IMR-90 (cell line): ENCODE measurements at regions not wholly inside any gene's neighbourhood (a gene's known extent, or its start where the extent isn't known, plus 50 kb on each side); places are given as distances from the start of the nearest gene placed in this dataset.

Experiments used
- ATAC-seq: fragments of 200-7000 bp; cut with Tn5 transposase; 2 replicates; pipeline ENCODE4 v1.9.1; 2020; ENCODE audit warnings: low read depth, mild to moderate bottlenecking, moderate library complexity
- BruUV-seq: library from RNA; stranded (reverse); fragments of 400-500 nt; replicated peaks from 2 replicates; lab custom pipeline; 2021; lab: Mats Ljungman, UMichigan
- CTCF ChIA-PET: fragments of 300-600 bp; formaldehyde crosslinking; extraction: SDS; loops from one replicate; lab custom pipeline; 2021; ENCODE audit warnings: antibody characterized with exemption; lab: Yijun Ruan, JAX
- POLR2A ChIA-PET: fragments of 300-600 bp; sonication (Branson Sonifier 250); formaldehyde crosslinking; loops from one replicate; lab custom pipeline; 2022; ENCODE audit warnings: antibody characterized with exemption; ENCODE audit not compliant: unreplicated experiment; lab: Charles Lee
- DNase-seq: peaks from one replicate; pipeline ENCODE4 v3.0.0; 2013
- H2AFZ ChIP-seq: replicated peaks from 2 replicates; pipeline ENCODE3; 2013; ENCODE audit warnings: low read length, mild to moderate bottlenecking; ENCODE audit not compliant: poor library complexity
- H2AK5ac ChIP-seq: 2 replicates; pipeline ENCODE4 v1.6.1; 2013; ENCODE audit warnings: low read depth, low read length, inconsistent platforms
- H2AK9ac ChIP-seq: replicated peaks from 2 replicates; pipeline ENCODE3; 2013; ENCODE audit warnings: mild to moderate bottlenecking, low read depth, low read length, moderate library complexity; ENCODE audit not compliant: poor library complexity
- H2BK120ac ChIP-seq: 2 replicates; pipeline ENCODE4 v1.6.1; 2013; ENCODE audit warnings: low read depth, low read length, inconsistent platforms
- H2BK15ac ChIP-seq: 3 replicates; pipeline ENCODE4 v1.6.1; 2013; ENCODE audit warnings: low read depth, low read length, inconsistent platforms
- H2BK20ac ChIP-seq: 2 replicates; pipeline ENCODE4 v1.6.1; 2013; ENCODE audit warnings: low read depth, mild to moderate bottlenecking, inconsistent platforms, low read length, moderate library complexity
- H2BK5ac ChIP-seq: 2 replicates; pipeline ENCODE4 v1.6.1; 2013; ENCODE audit warnings: mild to moderate bottlenecking, low read depth, low read length, inconsistent platforms; ENCODE audit not compliant: poor library complexity, severe bottlenecking
- H3K14ac ChIP-seq: replicated peaks from 2 replicates; pipeline ENCODE4 v1.6.1; 2013; ENCODE audit warnings: low read depth, low read length, inconsistent platforms
- H3K18ac ChIP-seq: 2 replicates; pipeline ENCODE4 v1.6.1; 2013; ENCODE audit warnings: low read depth, low read length, control low read depth
- H3K23ac ChIP-seq: 2 replicates; pipeline ENCODE4 v1.6.1; 2013; ENCODE audit warnings: low read depth, low read length, inconsistent platforms
- H3K27ac ChIP-seq: 2 replicates; pipeline ENCODE4 v1.5.1; 2013; ENCODE audit warnings: mild to moderate bottlenecking, control low read depth, low read length; ENCODE audit not compliant: insufficient read depth
- H3K27me3 ChIP-seq: 2 replicates; pipeline ENCODE4 v1.6.1; 2013; ENCODE audit warnings: low read length; ENCODE audit not compliant: control insufficient read depth, insufficient read depth
- H3K36me3 ChIP-seq: 2 replicates; pipeline ENCODE4 v1.6.1; 2013; ENCODE audit warnings: low read length, mixed read lengths; ENCODE audit not compliant: control insufficient read depth, insufficient read depth
- H3K4ac ChIP-seq: 2 replicates; pipeline ENCODE4 v1.6.1; 2013; ENCODE audit warnings: low read depth, low read length, inconsistent platforms
- H3K4me1 ChIP-seq: 2 replicates; pipeline ENCODE4 v1.6.1; 2013; ENCODE audit warnings: low read length, mixed read lengths; ENCODE audit not compliant: control insufficient read depth, insufficient read depth
- H3K4me2 ChIP-seq: 2 replicates; pipeline ENCODE4 v1.6.1; 2013; ENCODE audit warnings: low read depth, mild to moderate bottlenecking, control low read depth, low read length, moderate library complexity
- H3K4me3 ChIP-seq: 2 replicates; pipeline ENCODE4 v1.5.1; 2013; ENCODE audit warnings: low read depth, mild to moderate bottlenecking, control low read depth, low read length, moderate library complexity; ENCODE audit not compliant: insufficient read depth
- H3K56ac ChIP-seq: 2 replicates; pipeline ENCODE4 v1.6.1; 2013; ENCODE audit warnings: low read length, inconsistent platforms; ENCODE audit not compliant: insufficient read depth; ENCODE audit errors: extremely low read depth
- H3K79me1 ChIP-seq, 2 experiments: 2 replicates each; pipeline ENCODE4 v1.6.1; 2013; ENCODE audit warnings: low read length in 2 of 2, inconsistent platforms in 1 of 2, low read depth in 1 of 2
- H3K9ac ChIP-seq: 2 replicates; pipeline ENCODE4 v1.6.1; 2013; ENCODE audit warnings: low read depth, low read length, control low read depth
- H3K9me1 ChIP-seq: 2 replicates; pipeline ENCODE4 v1.6.1; 2013; ENCODE audit warnings: low read length, inconsistent platforms; ENCODE audit not compliant: insufficient read depth
- H3K9me3 ChIP-seq: 2 replicates; pipeline ENCODE4 v1.6.1; 2013; ENCODE audit warnings: low read length; ENCODE audit not compliant: control insufficient read depth, insufficient read depth
- H4K20me1 ChIP-seq: 2 replicates; pipeline ENCODE4 v1.6.1; 2013; ENCODE audit warnings: low read length, inconsistent platforms; ENCODE audit not compliant: insufficient read depth
- H4K5ac ChIP-seq: 2 replicates; pipeline ENCODE4 v1.6.1; 2013; ENCODE audit warnings: mild to moderate bottlenecking, low read depth, low read length, control low read depth
- H4K8ac ChIP-seq, 2 experiments: 2 replicates each; pipeline ENCODE4 v1.6.1; 2013; ENCODE audit warnings: low read depth in 2 of 2, low read length in 2 of 2, control low read depth in 1 of 2, inconsistent platforms in 1 of 2
- H4K91ac ChIP-seq: 2 replicates; pipeline ENCODE4 v1.6.1; 2013; ENCODE audit warnings: low read depth, low read length, inconsistent platforms; ENCODE audit not compliant: insufficient read depth
- BHLHE40 ChIP-seq: fragments of 150-350 bp; IDR thresholded peaks from 2 replicates; pipeline ENCODE4 v1.6.1; 2016; ENCODE audit warnings: mild to moderate bottlenecking, low read depth, low read length
- CEBPB ChIP-seq: IDR thresholded peaks from 2 replicates; pipeline ENCODE4 v1.6.1; 2012; ENCODE audit warnings: low read depth, low read length, improper control_type of control experiment
- CHD1 ChIP-seq: IDR thresholded peaks from 2 replicates; pipeline ENCODE4 v1.6.1; 2012; ENCODE audit warnings: low read depth, low read length, improper control_type of control experiment
- FOS ChIP-seq: fragments of 150-350 bp; IDR thresholded peaks from 2 replicates; pipeline ENCODE4 v1.6.1; 2016; ENCODE audit warnings: low read depth, low read length
- MAFK ChIP-seq: IDR thresholded peaks from 2 replicates; pipeline ENCODE4 v1.6.1; 2012; ENCODE audit warnings: low read depth, low read length, improper control_type of control experiment
- MAZ ChIP-seq: IDR thresholded peaks from 2 replicates; pipeline ENCODE4 v1.6.1; 2012; ENCODE audit warnings: low read depth, mild to moderate bottlenecking, low read length, improper control_type of control experiment, moderate library complexity, borderline replicate concordance
- MXI1 ChIP-seq: IDR thresholded peaks from 2 replicates; pipeline ENCODE4 v1.6.1; 2012; ENCODE audit warnings: low read depth, mild to moderate bottlenecking, low read length, moderate library complexity, borderline replicate concordance
- NFE2L2 ChIP-seq: fragments of 150-350 bp; IDR thresholded peaks from 2 replicates; pipeline ENCODE4 v1.6.1; 2016; ENCODE audit warnings: low read depth, mild to moderate bottlenecking, low read length
- POLR2A ChIP-seq: IDR thresholded peaks from 2 replicates; pipeline ENCODE4 v1.6.1; 2012; ENCODE audit warnings: mild to moderate bottlenecking, low read depth, low read length
- RAD21 ChIP-seq: IDR thresholded peaks from 2 replicates; pipeline ENCODE4 v1.6.1; 2012; ENCODE audit warnings: low read length, improper control_type of control experiment
- RCOR1 ChIP-seq: IDR thresholded peaks from 2 replicates; pipeline ENCODE4 v1.6.1; 2012; ENCODE audit warnings: mild to moderate bottlenecking, low read length, improper control_type of control experiment; ENCODE audit not compliant: insufficient replicate concordance
- RFX5 ChIP-seq: IDR thresholded peaks from 2 replicates; pipeline ENCODE4 v1.8.0; 2012; ENCODE audit warnings: low read depth, mild to moderate bottlenecking, low read length, moderate library complexity
- SMC3 ChIP-seq: fragments of 150-350 bp; IDR thresholded peaks from 2 replicates; pipeline ENCODE4 v1.6.1; 2016; ENCODE audit warnings: low read depth, mild to moderate bottlenecking, antibody characterized with exemption, low read length, moderate library complexity
- WGBS, 2 experiments: methylation state at CpG; one replicate each; pipeline versions ENCODE4 v1.1.5 to v1.1.7; 2013; ENCODE audit warnings: missing lambda C conversion rate in 2 of 2; ENCODE audit not compliant: insufficient read length in 1 of 2; ENCODE audit errors: extremely low coverage in 2 of 2; 5-methylcytosine and 5-hydroxymethylcytosine counted together
- dilution Hi-C: fragments of 300-500 bp; cut with HindIII; formaldehyde crosslinking; loops from one replicate; pipeline ENCODE4 v1.14.3; 2018; ENCODE audit warnings: low sequenced_read_pairs; ENCODE audit not compliant: unreplicated experiment
- in situ Hi-C: fragments of 300-500 bp; cut with MboI; formaldehyde crosslinking; loops from 3 replicates; pipeline ENCODE4 v1.14.3; 2019; ENCODE audit warnings: low sequenced_read_pairs, inconsistent platforms, mixed read lengths
- intact Hi-C: fragments of 100-400 bp; cut with micrococcal nuclease; formaldehyde crosslinking; loops from 2 replicates; pipeline ENCODE4 v1.10.0; 2022
- TF ChIP-seq, protein P1 (sequence below): fragments of 150-350 bp; IDR thresholded peaks from 2 replicates; pipeline ENCODE4 v1.6.1; 2016; ENCODE audit warnings: low read depth, mild to moderate bottlenecking, low read length, moderate library complexity, borderline replicate concordance
- TF ChIP-seq, protein P2 (sequence below): fragments of 150-350 bp; IDR thresholded peaks from 2 replicates; pipeline ENCODE4 v1.6.1; 2017; ENCODE audit warnings: mild to moderate bottlenecking, antibody characterized with exemption, low read length, low read depth
- TF ChIP-seq, protein P3 (sequence below): conservative IDR thresholded peaks from 2 replicates; pipeline ENCODE4 v1.5.1; 2012; ENCODE audit warnings: mild to moderate bottlenecking, low read depth, low read length, improper control_type of control experiment

DNA sequence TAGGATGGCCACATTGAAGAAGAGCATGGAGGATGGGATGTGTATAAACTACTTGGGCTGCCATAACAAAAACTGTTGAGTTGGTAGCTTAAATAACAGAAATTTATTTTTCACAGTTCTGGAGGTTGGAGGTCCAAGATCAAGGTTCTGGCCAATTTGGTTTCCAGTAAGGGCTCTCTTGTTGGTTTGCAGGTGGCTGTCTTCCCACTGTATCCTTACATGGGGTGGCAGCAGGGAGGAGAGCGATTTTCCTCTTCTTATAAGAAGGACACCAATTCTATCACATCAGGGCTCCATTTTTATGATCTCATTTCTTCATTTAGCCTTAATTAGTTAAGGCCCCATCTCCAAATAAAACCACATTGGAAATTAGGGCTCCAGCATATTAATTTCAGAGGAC is 465.7 kb downstream of the GADD45G start:
- Histone ChIP-seq H3K9me3 (no peaks in the 10 kb centered on the region), H4K5ac (no peak overlapping the region), H3K4me1 (no peaks in the 10 kb centered on the region), H4K91ac (no peak overlapping the region), H2AK9ac (no peak overlapping the region), H4K8ac (no peak overlapping the region), H4K20me1 (no peaks in the 10 kb centered on the region), H3K4me2 (no peak overlapping the region), H2BK120ac (no peak overlapping the region), H3K36me3 (no peaks in the 10 kb centered on the region), H3K4ac (no peak overlapping the region), H2AFZ (no peak overlapping the region), H3K9ac (no peak overlapping the region), H3K79me1 (no peaks in the 10 kb centered on the region), H3K18ac (no peak overlapping the region), H3K23ac (no peak overlapping the region), H3K4me3 (no peak overlapping the region), H3K27ac (no peak overlapping the region), H3K27me3 (no peaks in the 10 kb centered on the region), H3K9me1 (no peaks in the 10 kb centered on the region), H2BK20ac (no peak overlapping the region), H3K14ac (no peak overlapping the region), H3K56ac (no peak overlapping the region), H2BK5ac (no peak overlapping the region), H2BK15ac (no peak overlapping the region), H2AK5ac (no peak overlapping the region)
- ChIA-PET POLR2A (no interaction called here), CTCF (no interaction called here)
- BruUV-seq, result no TSS peak
- dilution Hi-C loops (no loop called here), intact Hi-C loops (no loop called here), in situ Hi-C loops (no loop called here)
- DNase-seq, result no peak
- ATAC-seq, result no peak
- no CpG with 5 or more reads among the region's 1 CpG for WGBS, 2 experiments
- TF ChIP-seq, protein P1, sequence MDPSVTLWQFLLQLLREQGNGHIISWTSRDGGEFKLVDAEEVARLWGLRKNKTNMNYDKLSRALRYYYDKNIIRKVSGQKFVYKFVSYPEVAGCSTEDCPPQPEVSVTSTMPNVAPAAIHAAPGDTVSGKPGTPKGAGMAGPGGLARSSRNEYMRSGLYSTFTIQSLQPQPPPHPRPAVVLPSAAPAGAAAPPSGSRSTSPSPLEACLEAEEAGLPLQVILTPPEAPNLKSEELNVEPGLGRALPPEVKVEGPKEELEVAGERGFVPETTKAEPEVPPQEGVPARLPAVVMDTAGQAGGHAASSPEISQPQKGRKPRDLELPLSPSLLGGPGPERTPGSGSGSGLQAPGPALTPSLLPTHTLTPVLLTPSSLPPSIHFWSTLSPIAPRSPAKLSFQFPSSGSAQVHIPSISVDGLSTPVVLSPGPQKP, result no peak
- TF ChIP-seq RFX5 (no peak), BHLHE40 (no peak), MXI1 (no peak), MAFK (no peak), SMC3 (no peak), RAD21 (no peak), NFE2L2 (no peak), CEBPB (no peak), MAZ (no peak), POLR2A (no peak), FOS (no peak), RCOR1 (no peak), CHD1 (no peak)
- TF ChIP-seq, protein P2, sequence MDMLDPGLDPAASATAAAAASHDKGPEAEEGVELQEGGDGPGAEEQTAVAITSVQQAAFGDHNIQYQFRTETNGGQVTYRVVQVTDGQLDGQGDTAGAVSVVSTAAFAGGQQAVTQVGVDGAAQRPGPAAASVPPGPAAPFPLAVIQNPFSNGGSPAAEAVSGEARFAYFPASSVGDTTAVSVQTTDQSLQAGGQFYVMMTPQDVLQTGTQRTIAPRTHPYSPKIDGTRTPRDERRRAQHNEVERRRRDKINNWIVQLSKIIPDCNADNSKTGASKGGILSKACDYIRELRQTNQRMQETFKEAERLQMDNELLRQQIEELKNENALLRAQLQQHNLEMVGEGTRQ, result no peak
- TF ChIP-seq, protein P3, sequence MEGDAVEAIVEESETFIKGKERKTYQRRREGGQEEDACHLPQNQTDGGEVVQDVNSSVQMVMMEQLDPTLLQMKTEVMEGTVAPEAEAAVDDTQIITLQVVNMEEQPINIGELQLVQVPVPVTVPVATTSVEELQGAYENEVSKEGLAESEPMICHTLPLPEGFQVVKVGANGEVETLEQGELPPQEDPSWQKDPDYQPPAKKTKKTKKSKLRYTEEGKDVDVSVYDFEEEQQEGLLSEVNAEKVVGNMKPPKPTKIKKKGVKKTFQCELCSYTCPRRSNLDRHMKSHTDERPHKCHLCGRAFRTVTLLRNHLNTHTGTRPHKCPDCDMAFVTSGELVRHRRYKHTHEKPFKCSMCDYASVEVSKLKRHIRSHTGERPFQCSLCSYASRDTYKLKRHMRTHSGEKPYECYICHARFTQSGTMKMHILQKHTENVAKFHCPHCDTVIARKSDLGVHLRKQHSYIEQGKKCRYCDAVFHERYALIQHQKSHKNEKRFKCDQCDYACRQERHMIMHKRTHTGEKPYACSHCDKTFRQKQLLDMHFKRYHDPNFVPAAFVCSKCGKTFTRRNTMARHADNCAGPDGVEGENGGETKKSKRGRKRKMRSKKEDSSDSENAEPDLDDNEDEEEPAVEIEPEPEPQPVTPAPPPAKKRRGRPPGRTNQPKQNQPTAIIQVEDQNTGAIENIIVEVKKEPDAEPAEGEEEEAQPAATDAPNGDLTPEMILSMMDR, result no peak
